Activated naive CD4-positive, alpha-beta T cell treated with anti-CD3 and anti-CD28 coated beads, Interleukin-2, amount 50 U/mL, for 24 hours (primary cell): ENCODE measurements at regions not wholly inside any gene's neighbourhood (a gene's known extent, or its start where the extent isn't known, plus 50 kb on each side); places are given as distances from the start of the nearest gene placed in this dataset.

Experiments used
- H3K27ac Mint-ChIP-seq: one replicate; pipeline ENCODE4 v1.8.0; 2021; ENCODE audit warnings: mild to moderate bottlenecking, mixed read lengths
- H3K27me3 Mint-ChIP-seq: one replicate; pipeline ENCODE4 v1.8.0; 2021; ENCODE audit warnings: mixed read lengths
- H3K36me3 Mint-ChIP-seq: one replicate; pipeline ENCODE4 v1.8.0; 2021; ENCODE audit warnings: mixed read lengths
- H3K4me1 Mint-ChIP-seq: one replicate; pipeline ENCODE4 v1.8.0; 2021; ENCODE audit warnings: mixed read lengths
- H3K4me3 Mint-ChIP-seq: one replicate; pipeline ENCODE4 v1.8.0; 2021; ENCODE audit warnings: mild to moderate bottlenecking, mixed read lengths
- H3K9me3 Mint-ChIP-seq: one replicate; pipeline ENCODE4 v1.8.0; 2021; ENCODE audit warnings: mixed read lengths

GRCh38 chr22:27137871-27138337 is 480.5 kb downstream of the MIAT start:
- H3K27me3 Mint-ChIP-seq: peaks cover 5% of the 10 kb centered on the region
- H3K36me3 Mint-ChIP-seq: no peaks in the 10 kb centered on the region
- no peaks in the 10 kb centered on the region for H3K9me3 Mint-ChIP-seq
- no peaks in the 10 kb centered on the region for H3K4me1 Mint-ChIP-seq
- H3K4me3 Mint-ChIP-seq: no peak overlapping the region
- H3K27ac Mint-ChIP-seq: no peak overlapping the region

DNA sequence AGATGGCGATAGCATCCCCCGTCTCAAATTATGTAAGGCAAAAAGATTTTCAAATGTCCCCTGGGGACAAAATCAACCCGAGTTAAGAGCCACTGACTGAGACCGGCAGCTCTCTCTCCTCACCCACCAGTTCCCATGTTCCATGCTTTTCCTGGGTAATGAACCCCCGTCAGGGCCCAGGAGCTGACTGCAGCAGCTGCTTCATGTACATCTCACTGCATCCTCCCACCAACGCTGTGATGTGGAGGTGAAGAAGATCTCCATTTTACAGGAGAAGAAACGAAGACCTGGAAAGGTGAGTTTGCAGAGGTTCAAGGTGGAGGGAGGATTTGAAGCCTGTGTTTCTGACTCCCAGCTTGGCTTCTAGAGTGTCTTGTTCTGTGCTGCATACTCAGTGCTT is 481.1 kb downstream of the MIAT start:
- H3K4me1 Mint-ChIP-seq: no peaks in the 10 kb centered on the region
- H3K27me3 Mint-ChIP-seq: peaks cover 5% of the 10 kb centered on the region
- H3K27ac Mint-ChIP-seq: no peak overlapping the region
- H3K36me3 Mint-ChIP-seq: no peaks in the 10 kb centered on the region
- H3K4me3 Mint-ChIP-seq: no peak overlapping the region
- H3K9me3 Mint-ChIP-seq: no peaks in the 10 kb centered on the region

GRCh38 chr22:27139935-27140511 is 482.6 kb downstream of the MIAT start:
- Mint-ChIP-seq H3K4me3 (no peak overlapping the region), H3K27ac (no peak overlapping the region), H3K4me1 (no peaks in the 10 kb centered on the region), H3K36me3 (no peaks in the 10 kb centered on the region), H3K9me3 (no peaks in the 10 kb centered on the region), H3K27me3 (peaks cover 4% of the 10 kb centered on the region)

GRCh38 chr22:27142286-27142685 is 484.9 kb downstream of the MIAT start:
- Mint-ChIP-seq H3K4me3 (no peak overlapping the region), H3K36me3 (no peaks in the 10 kb centered on the region), H3K27ac (no peak overlapping the region), H3K4me1 (no peaks in the 10 kb centered on the region), H3K9me3 (no peaks in the 10 kb centered on the region), H3K27me3 (peaks cover 3% of the 10 kb centered on the region)

- Mint-ChIP-seq H3K36me3 (no peaks in the 10 kb centered on the region), H3K4me3 (no peak overlapping the region), H3K9me3 (peaks cover 6% of the 10 kb centered on the region), H3K27me3 (peaks cover 10% of the 10 kb centered on the region), H3K4me1 (no peaks in the 10 kb centered on the region), H3K27ac (no peak overlapping the region)
Measured at GRCh38 chr22:27144321-27144720, 486.9 kb downstream of the MIAT start.

- Mint-ChIP-seq H3K36me3 (no peaks in the 10 kb centered on the region), H3K9me3 (peaks cover 6% of the 10 kb centered on the region), H3K4me1 (peaks cover 7% of the 10 kb centered on the region), H3K27me3 (peaks cover 26% of the 10 kb centered on the region), H3K27ac (no peak overlapping the region), H3K4me3 (no peak overlapping the region)
Measured at GRCh38 chr22:27146866-27147633, 489.7 kb downstream of the MIAT start.

DNA sequence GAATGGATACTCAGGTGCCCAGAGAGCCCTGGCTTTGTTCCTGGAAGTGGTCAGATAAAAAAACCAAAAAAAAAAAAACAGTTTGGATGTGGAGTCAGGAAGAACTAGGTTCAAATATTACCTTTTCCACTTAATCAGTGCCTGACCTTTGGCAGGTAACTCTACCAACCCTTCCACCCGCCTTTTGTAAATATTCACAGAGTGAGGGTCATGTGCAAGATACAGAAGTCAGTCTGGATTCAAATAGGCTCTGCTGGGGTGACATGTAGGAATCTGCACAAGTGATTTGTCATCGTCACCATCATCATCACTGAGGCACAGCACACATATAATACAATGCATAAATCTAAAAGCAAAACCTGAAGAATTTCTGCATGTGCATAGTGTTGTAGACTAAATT is 490.7 kb downstream of the MIAT start:
- Mint-ChIP-seq H3K4me1 (peaks cover 7% of the 10 kb centered on the region), H3K36me3 (no peaks in the 10 kb centered on the region), H3K27me3 (peaks cover 31% of the 10 kb centered on the region), H3K27ac (no peak overlapping the region), H3K9me3 (peaks cover 6% of the 10 kb centered on the region), H3K4me3 (no peak overlapping the region)

- peaks cover 7% of the 10 kb centered on the region for H3K4me1 Mint-ChIP-seq
- no peak overlapping the region for H3K4me3 Mint-ChIP-seq
- H3K27ac Mint-ChIP-seq: no peak overlapping the region
- peaks cover 11% of the 10 kb centered on the region for H3K9me3 Mint-ChIP-seq
- H3K36me3 Mint-ChIP-seq: peaks cover 1% of the 10 kb centered on the region
- H3K27me3 Mint-ChIP-seq: peaks cover 33% of the 10 kb centered on the region
Measured at GRCh38 chr22:27148886-27149470, 491.6 kb downstream of the MIAT start.

DNA sequence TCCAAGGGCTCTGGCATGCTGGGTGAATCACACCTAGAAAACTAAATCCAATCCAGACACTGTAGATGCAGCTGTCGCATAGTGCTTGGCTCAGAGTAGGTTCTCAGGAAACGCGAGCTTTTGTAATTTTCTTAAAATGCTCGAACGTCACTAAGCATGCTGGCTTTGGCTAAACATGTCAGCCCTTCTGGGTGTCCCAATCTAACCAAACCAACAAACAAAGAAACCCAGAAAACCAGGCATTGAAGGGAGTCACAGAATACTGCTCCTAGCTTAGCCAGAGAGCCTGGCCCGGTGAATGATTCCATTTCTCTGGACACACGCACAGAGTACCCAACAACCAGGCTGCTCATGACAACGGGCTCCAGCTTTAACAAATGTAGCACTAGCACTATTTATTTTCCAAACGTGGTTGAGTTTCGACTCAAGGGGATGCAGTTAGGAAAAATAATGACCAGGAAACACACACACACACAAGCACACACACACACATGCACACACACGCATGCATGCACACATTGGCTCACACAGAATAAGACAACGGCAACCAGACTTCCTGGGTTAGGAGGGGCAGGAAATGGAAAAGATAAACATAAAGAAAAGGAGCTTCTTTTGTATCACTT is 492.6 kb downstream of the MIAT start:
- Mint-ChIP-seq H3K27me3 (peaks cover 31% of the 10 kb centered on the region), H3K4me3 (no peak overlapping the region), H3K27ac (no peak overlapping the region), H3K4me1 (peaks cover 7% of the 10 kb centered on the region), H3K36me3 (peaks cover 1% of the 10 kb centered on the region), H3K9me3 (peaks cover 11% of the 10 kb centered on the region)

- Mint-ChIP-seq H3K4me3 (no peak overlapping the region), H3K36me3 (peaks cover 1% of the 10 kb centered on the region), H3K9me3 (peaks cover 11% of the 10 kb centered on the region), H3K27ac (no peak overlapping the region), H3K27me3 (peaks cover 31% of the 10 kb centered on the region), H3K4me1 (peaks cover 7% of the 10 kb centered on the region)
Measured at GRCh38 chr22:27150544-27150941, 493.2 kb downstream of the MIAT start.

- peaks cover 1% of the 10 kb centered on the region for H3K36me3 Mint-ChIP-seq
- H3K27ac Mint-ChIP-seq: no peak overlapping the region
- peaks cover 7% of the 10 kb centered on the region for H3K4me1 Mint-ChIP-seq
- no peak overlapping the region for H3K4me3 Mint-ChIP-seq
- H3K27me3 Mint-ChIP-seq: peaks cover 35% of the 10 kb centered on the region
- peaks cover 11% of the 10 kb centered on the region for H3K9me3 Mint-ChIP-seq
Measured at GRCh38 chr22:27151407-27151806, 494.0 kb downstream of the MIAT start.

GRCh38 chr22:27152033-27152432 is 494.6 kb downstream of the MIAT start:
- Mint-ChIP-seq H3K4me3 (no peak overlapping the region), H3K27me3 (peaks cover 39% of the 10 kb centered on the region), H3K36me3 (peaks cover 1% of the 10 kb centered on the region), H3K27ac (no peak overlapping the region), H3K4me1 (peaks cover 7% of the 10 kb centered on the region), H3K9me3 (peaks cover 11% of the 10 kb centered on the region)

DNA sequence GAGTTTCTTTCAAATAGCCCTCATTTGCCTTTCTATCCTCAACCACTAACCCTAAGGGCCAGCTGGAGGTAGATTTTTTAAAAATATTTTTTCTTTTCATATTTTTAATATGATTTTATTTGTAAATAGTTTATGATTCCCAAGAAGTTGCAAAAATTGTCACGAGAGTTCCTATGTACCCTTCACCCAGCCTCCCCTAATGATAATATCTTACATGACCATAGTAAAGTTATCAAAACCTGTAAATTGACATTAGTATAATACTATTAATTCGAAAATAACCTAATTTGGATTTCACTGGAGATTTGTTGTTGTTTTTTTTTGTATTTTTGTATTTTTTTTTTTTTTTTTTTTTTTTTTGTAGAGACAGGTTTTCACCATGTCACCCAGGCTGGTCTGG is 495.5 kb downstream of the MIAT start:
- Mint-ChIP-seq H3K36me3 (peaks cover 1% of the 10 kb centered on the region), H3K4me3 (no peak overlapping the region), H3K27me3 (peaks cover 40% of the 10 kb centered on the region), H3K27ac (no peak overlapping the region), H3K9me3 (peaks cover 11% of the 10 kb centered on the region), H3K4me1 (peaks cover 7% of the 10 kb centered on the region)

GRCh38 chr22:27153386-27153785 is 496.0 kb downstream of the MIAT start:
- peaks cover 11% of the 10 kb centered on the region for H3K9me3 Mint-ChIP-seq
- H3K4me3 Mint-ChIP-seq: no peak overlapping the region
- H3K27ac Mint-ChIP-seq: no peak overlapping the region
- H3K27me3 Mint-ChIP-seq: peaks cover 41% of the 10 kb centered on the region
- peaks cover 1% of the 10 kb centered on the region for H3K36me3 Mint-ChIP-seq
- peaks cover 7% of the 10 kb centered on the region for H3K4me1 Mint-ChIP-seq

DNA sequence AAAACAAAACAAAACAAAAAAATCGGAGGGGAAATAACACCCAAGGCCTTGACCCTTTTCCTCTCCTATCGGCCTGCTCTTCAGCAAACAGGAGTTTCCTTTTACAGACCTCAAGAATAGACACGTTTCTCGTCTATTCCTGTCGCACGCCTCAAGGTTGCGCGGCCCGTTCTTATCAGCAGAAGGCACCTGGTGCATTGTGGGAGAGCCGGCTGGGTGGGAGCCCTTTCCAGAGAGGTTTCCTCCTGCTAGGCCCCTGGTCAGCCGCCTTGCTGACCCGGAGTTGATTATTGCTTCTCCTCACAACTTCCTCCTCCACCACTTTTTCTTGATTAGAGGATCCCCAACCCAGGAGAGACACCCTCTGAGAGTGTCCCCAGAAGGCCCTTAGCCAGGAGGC is 497.3 kb downstream of the MIAT start:
- Mint-ChIP-seq H3K9me3 (peaks cover 6% of the 10 kb centered on the region), H3K4me1 (peaks cover 7% of the 10 kb centered on the region), H3K27me3 (peaks cover 34% of the 10 kb centered on the region), H3K27ac (no peak overlapping the region), H3K36me3 (peaks cover 1% of the 10 kb centered on the region), H3K4me3 (no peak overlapping the region)
